ENCODE measurements at regions not wholly inside any gene's neighbourhood (a gene's known extent, or its start where the extent isn't known, plus 50 kb on each side); places are given as distances from the start of the nearest gene placed in this dataset.
A peak's percentile ranks its signal among the peaks of the same experiment; 100 is the strongest.

GRCh38 chr18:24964216-24964615, 387.8 kb downstream of the ZNF521 start:
- no peak overlapping the region for H3K9ac ChIP-seq (ENCODE audit: low read depth, low read length)
- H3K4me3 ChIP-seq (ENCODE audit: low read length): no peak overlapping the region
- H3K4me2 ChIP-seq (ENCODE audit: low read length): no peak overlapping the region
- H3K9me3 ChIP-seq (replicated peaks; ENCODE audit: low read length): no peaks in the 10 kb centered on the region
- H3K27me3 ChIP-seq (ENCODE audit: control insufficient read depth, insufficient read depth, low read length): no peaks in the 10 kb centered on the region
- H3K36me3 ChIP-seq (ENCODE audit: insufficient read depth, low read length): no peaks in the 10 kb centered on the region
- H3K4me1 ChIP-seq (ENCODE audit: control insufficient read depth, insufficient read depth, low read length): no peaks in the 10 kb centered on the region

- no peaks in the 10 kb centered on the region for H3K36me3 ChIP-seq (ENCODE audit: insufficient read depth, low read length)
- no peak overlapping the region for H3K4me2 ChIP-seq (ENCODE audit: low read length)
- no peaks in the 10 kb centered on the region for H3K9me3 ChIP-seq (replicated peaks; ENCODE audit: low read length)
- no peaks in the 10 kb centered on the region for H3K27me3 ChIP-seq (ENCODE audit: control insufficient read depth, insufficient read depth, low read length)
- no peak overlapping the region for H3K9ac ChIP-seq (ENCODE audit: low read depth, low read length)
- H3K4me1 ChIP-seq (ENCODE audit: control insufficient read depth, insufficient read depth, low read length): no peaks in the 10 kb centered on the region
- no peak overlapping the region for H3K4me3 ChIP-seq (ENCODE audit: low read length)
Observed at GRCh38 chr18:24968238-24968775, 383.7 kb downstream of the ZNF521 start.

- H3K4me1 ChIP-seq (ENCODE audit: control insufficient read depth, insufficient read depth, low read length): no peaks in the 10 kb centered on the region
- no peak overlapping the region for H3K9ac ChIP-seq (ENCODE audit: low read depth, low read length)
- no peaks in the 10 kb centered on the region for H3K9me3 ChIP-seq (replicated peaks; ENCODE audit: low read length)
- peaks cover 4% of the 10 kb centered on the region for H3K27me3 ChIP-seq (ENCODE audit: control insufficient read depth, insufficient read depth, low read length)
- no peaks in the 10 kb centered on the region for H3K36me3 ChIP-seq (ENCODE audit: insufficient read depth, low read length)
- no peak overlapping the region for H3K4me2 ChIP-seq (ENCODE audit: low read length)
- H3K4me3 ChIP-seq (ENCODE audit: low read length): no peak overlapping the region
Observed at GRCh38 chr18:24972577-24972976, 379.4 kb downstream of the ZNF521 start.

- H3K36me3 ChIP-seq (ENCODE audit: insufficient read depth, low read length): no peaks in the 10 kb centered on the region
- no peak overlapping the region for H3K9ac ChIP-seq (ENCODE audit: low read depth, low read length)
- no peak overlapping the region for H3K4me3 ChIP-seq (ENCODE audit: low read length)
- H3K9me3 ChIP-seq (replicated peaks; ENCODE audit: low read length): no peaks in the 10 kb centered on the region
- no peaks in the 10 kb centered on the region for H3K4me1 ChIP-seq (ENCODE audit: control insufficient read depth, insufficient read depth, low read length)
- peaks cover 4% of the 10 kb centered on the region for H3K27me3 ChIP-seq (ENCODE audit: control insufficient read depth, insufficient read depth, low read length)
- H3K4me2 ChIP-seq (ENCODE audit: low read length): no peak overlapping the region
Observed at GRCh38 chr18:24974431-24974830, 377.5 kb downstream of the ZNF521 start.

GRCh38 chr18:24975496-24976372, 376.2 kb downstream of the ZNF521 start:
- peaks cover 4% of the 10 kb centered on the region for H3K27me3 ChIP-seq (ENCODE audit: control insufficient read depth, insufficient read depth, low read length)
- no peak overlapping the region for H3K4me2 ChIP-seq (ENCODE audit: low read length)
- H3K9me3 ChIP-seq (replicated peaks; ENCODE audit: low read length): no peaks in the 10 kb centered on the region
- no peaks in the 10 kb centered on the region for H3K36me3 ChIP-seq (ENCODE audit: insufficient read depth, low read length)
- no peaks in the 10 kb centered on the region for H3K4me1 ChIP-seq (ENCODE audit: control insufficient read depth, insufficient read depth, low read length)
- H3K9ac ChIP-seq (ENCODE audit: low read depth, low read length): no peak overlapping the region
- no peak overlapping the region for H3K4me3 ChIP-seq (ENCODE audit: low read length)

GRCh38 chr18:24976502-24976901, 375.5 kb downstream of the ZNF521 start:
- H3K27me3 ChIP-seq (ENCODE audit: control insufficient read depth, insufficient read depth, low read length): peaks cover 4% of the 10 kb centered on the region
- H3K9ac ChIP-seq (ENCODE audit: low read depth, low read length): no peak overlapping the region
- no peaks in the 10 kb centered on the region for H3K9me3 ChIP-seq (replicated peaks; ENCODE audit: low read length)
- no peak overlapping the region for H3K4me2 ChIP-seq (ENCODE audit: low read length)
- no peaks in the 10 kb centered on the region for H3K4me1 ChIP-seq (ENCODE audit: control insufficient read depth, insufficient read depth, low read length)
- no peaks in the 10 kb centered on the region for H3K36me3 ChIP-seq (ENCODE audit: insufficient read depth, low read length)
- H3K4me3 ChIP-seq (ENCODE audit: low read length): no peak overlapping the region

GRCh38 chr18:24979235-24979634, 372.7 kb downstream of the ZNF521 start:
- no peak overlapping the region for H3K4me3 ChIP-seq (ENCODE audit: low read length)
- peaks cover 3% of the 10 kb centered on the region for H3K4me1 ChIP-seq (ENCODE audit: control insufficient read depth, insufficient read depth, low read length)
- H3K27me3 ChIP-seq (ENCODE audit: control insufficient read depth, insufficient read depth, low read length): peaks cover 4% of the 10 kb centered on the region
- no peak overlapping the region for H3K9ac ChIP-seq (ENCODE audit: low read depth, low read length)
- H3K4me2 ChIP-seq (ENCODE audit: low read length): no peak overlapping the region
- no peaks in the 10 kb centered on the region for H3K9me3 ChIP-seq (replicated peaks; ENCODE audit: low read length)
- H3K36me3 ChIP-seq (ENCODE audit: insufficient read depth, low read length): no peaks in the 10 kb centered on the region

GRCh38 chr18:24982831-24983230, 369.1 kb downstream of the ZNF521 start:
- H3K4me3 ChIP-seq (ENCODE audit: low read length): no peak overlapping the region
- peaks cover 30% of the 10 kb centered on the region for H3K4me1 ChIP-seq (ENCODE audit: control insufficient read depth, insufficient read depth, low read length)
- no peak overlapping the region for H3K4me2 ChIP-seq (ENCODE audit: low read length)
- H3K9ac ChIP-seq (ENCODE audit: low read depth, low read length): no peak overlapping the region
- no peaks in the 10 kb centered on the region for H3K36me3 ChIP-seq (ENCODE audit: insufficient read depth, low read length)
- no peaks in the 10 kb centered on the region for H3K9me3 ChIP-seq (replicated peaks; ENCODE audit: low read length)
- H3K27me3 ChIP-seq (ENCODE audit: control insufficient read depth, insufficient read depth, low read length): no peaks in the 10 kb centered on the region

- no peaks in the 10 kb centered on the region for H3K9me3 ChIP-seq (replicated peaks; ENCODE audit: low read length)
- H3K9ac ChIP-seq (ENCODE audit: low read depth, low read length): no peak overlapping the region
- no peaks in the 10 kb centered on the region for H3K27me3 ChIP-seq (ENCODE audit: control insufficient read depth, insufficient read depth, low read length)
- no peaks in the 10 kb centered on the region for H3K36me3 ChIP-seq (ENCODE audit: insufficient read depth, low read length)
- H3K4me2 ChIP-seq (ENCODE audit: low read length): no peak overlapping the region
- H3K4me1 ChIP-seq (ENCODE audit: control insufficient read depth, insufficient read depth, low read length): peaks cover 39% of the 10 kb centered on the region
- H3K4me3 ChIP-seq (ENCODE audit: low read length): no peak overlapping the region
Observed at GRCh38 chr18:24983566-24984139, 368.3 kb downstream of the ZNF521 start.

GRCh38 chr18:24985586-24985985, 366.4 kb downstream of the ZNF521 start:
- peak overlapping the region; percentile 63 for H3K9ac ChIP-seq (ENCODE audit: low read depth, low read length)
- H3K4me1 ChIP-seq (ENCODE audit: control insufficient read depth, insufficient read depth, low read length): peaks cover 41% of the 10 kb centered on the region
- H3K4me3 ChIP-seq (ENCODE audit: low read length): peak overlapping the region; percentile 48
- H3K9me3 ChIP-seq (replicated peaks; ENCODE audit: low read length): no peaks in the 10 kb centered on the region
- peak overlapping the region; percentile 61 for H3K4me2 ChIP-seq (ENCODE audit: low read length)
- H3K36me3 ChIP-seq (ENCODE audit: insufficient read depth, low read length): no peaks in the 10 kb centered on the region
- no peaks in the 10 kb centered on the region for H3K27me3 ChIP-seq (ENCODE audit: control insufficient read depth, insufficient read depth, low read length)

GRCh38 chr18:24986666-24987302, 365.2 kb downstream of the ZNF521 start:
- H3K36me3 ChIP-seq (ENCODE audit: insufficient read depth, low read length): no peaks in the 10 kb centered on the region
- no peaks in the 10 kb centered on the region for H3K27me3 ChIP-seq (ENCODE audit: control insufficient read depth, insufficient read depth, low read length)
- H3K4me2 ChIP-seq (ENCODE audit: low read length): peak overlapping the region; percentile 61
- H3K9me3 ChIP-seq (replicated peaks; ENCODE audit: low read length): no peaks in the 10 kb centered on the region
- peak overlapping the region; percentile 48 for H3K4me3 ChIP-seq (ENCODE audit: low read length)
- H3K9ac ChIP-seq (ENCODE audit: low read depth, low read length): peak overlapping the region; percentile 63
- H3K4me1 ChIP-seq (ENCODE audit: control insufficient read depth, insufficient read depth, low read length): peaks cover 49% of the 10 kb centered on the region

Measured in skeletal muscle satellite cell (primary cell).